ACHN (cell line): ENCODE measurements at regions not wholly inside any gene's neighbourhood (a gene's known extent, or its start where the extent isn't known, plus 50 kb on each side); places are given as distances from the start of the nearest gene placed in this dataset.
"Not testable (repeated sequence)": the region's sequence is repeated elsewhere in the genome, so short reads cannot be mapped to it uniquely, and the experiment has no call there.

Experiments used
- DNase-seq: peaks from one replicate; pipeline ENCODE4 v3.0.0-alpha.2; 2015
- in situ Hi-C: cut with HindIII; loops from 2 replicates; pipeline ENCODE4 v1.10.0; 2017; ENCODE audit warnings: low sequenced_read_pairs, low pct_ligation_motif_present, low pct_unique_long_range_greater_than_20kb

DNA sequence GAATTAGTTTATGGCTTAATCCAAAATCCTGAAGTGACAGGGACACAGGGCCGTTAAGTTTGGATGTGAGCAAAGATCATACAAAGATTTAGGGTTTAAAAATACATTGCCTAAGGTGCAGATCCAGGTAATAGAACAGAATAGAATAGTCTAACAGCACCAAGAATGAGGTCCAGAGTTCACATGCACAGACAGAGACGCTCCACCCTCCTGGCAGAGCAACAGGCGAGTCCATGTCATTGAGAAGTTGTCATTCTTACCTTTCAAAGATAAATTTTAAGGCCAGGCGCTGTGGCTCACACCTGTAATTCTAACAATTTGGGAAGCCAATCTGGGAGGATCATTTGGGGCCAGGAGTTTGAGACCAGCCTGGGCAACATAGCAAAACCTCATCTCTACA lies 209.1 kb upstream of the AUTS2 start:
- in situ Hi-C loops, result no loop called here
- DNase-seq, result no peak

DNA sequence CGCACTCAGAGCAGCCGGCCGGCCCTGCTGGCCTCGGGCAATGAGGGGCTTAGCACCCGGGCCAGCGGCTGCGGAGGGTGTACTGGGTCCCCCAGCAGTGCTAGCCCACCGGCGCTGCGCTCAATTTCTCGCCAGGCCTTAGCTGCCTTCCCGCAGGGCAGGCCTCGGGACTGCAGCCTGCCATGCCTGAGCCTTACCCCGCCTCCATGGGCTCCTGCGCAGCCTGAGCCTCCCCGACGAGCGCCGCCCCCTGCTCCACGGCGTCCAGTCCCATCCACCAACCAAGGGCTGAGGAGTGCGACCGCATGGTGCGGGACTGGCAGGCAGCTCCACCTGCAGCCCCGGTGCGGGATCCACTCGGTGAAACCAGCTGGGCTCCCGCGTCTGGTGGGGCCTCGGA lies 204.4 kb upstream of the AUTS2 start:
- in situ Hi-C loops, DNase-seq: not testable (repeated sequence)

DNA sequence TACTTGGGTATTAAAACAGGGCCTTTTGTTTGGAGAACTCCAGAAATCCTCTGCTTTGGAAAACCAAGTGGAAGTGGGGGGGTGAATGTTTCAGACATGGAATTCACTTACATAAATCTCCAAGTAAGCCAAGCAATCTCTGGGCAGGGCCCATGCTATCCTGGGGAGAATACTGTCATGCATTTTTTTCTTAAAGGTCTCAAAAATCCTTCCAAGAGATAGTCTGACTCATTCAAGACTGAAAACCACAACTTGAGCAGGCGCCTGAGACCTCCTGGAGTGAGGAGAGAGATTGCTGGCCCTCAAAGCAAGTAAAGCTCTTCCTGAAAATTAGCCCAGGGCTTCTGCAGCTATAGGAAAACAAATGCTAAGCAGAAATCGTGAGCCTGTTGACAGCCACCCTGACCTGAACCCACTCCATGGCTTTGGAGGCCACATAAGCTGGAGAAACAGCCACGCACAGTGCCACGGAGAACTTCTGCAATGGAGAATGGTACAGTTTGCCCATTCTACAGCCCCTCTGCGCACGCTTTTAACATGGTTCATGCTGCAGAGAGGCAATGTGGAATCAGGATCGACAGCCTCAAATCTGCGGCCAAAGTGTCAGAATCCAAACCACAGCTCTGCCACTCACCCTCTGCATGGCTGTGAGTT lies 203.1 kb upstream of the AUTS2 start:
- peak; percentile 42 for DNase-seq
- in situ Hi-C loops, result no loop called here

DNA sequence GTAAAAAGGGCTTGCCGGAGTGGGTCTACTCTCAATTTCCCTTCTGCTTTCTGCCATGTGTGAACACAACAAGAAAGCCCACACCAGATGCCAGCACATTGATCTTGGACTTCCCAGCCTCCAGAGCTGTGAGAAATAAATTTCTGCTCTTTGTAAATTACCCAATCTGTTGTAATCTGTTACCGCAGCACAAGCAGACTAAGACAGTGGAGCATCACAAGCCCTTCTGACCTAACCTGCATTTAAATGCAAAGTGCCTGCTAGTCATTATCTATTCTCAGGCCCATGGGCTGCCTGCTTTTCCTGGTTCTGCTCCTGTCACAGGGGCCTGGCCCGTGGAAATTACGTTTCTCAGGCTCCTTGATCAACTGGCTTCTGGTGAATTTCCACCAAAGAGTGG lies 199.3 kb upstream of the AUTS2 start:
- in situ Hi-C loops, result no loop called here
- DNase-seq, result no peak

DNA sequence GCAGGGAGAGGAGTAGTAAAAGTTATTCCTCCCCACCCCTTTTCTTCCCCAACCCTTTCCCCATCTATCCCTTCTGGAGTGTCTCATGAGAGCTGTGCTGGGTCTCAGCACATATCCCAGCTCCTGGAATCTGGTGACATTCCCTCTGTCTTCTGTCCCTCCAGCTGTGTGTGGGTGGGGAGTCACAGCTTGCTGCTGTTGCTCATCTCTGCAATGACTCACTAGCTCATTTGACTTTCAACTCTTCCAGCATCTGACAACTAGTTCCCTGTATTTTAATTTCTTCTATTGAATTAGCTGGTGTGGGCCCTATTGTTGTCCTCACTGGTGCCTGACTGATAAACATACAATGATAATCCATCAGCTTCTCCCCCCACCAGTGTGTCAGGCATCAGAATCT lies 198.9 kb upstream of the AUTS2 start:
- DNase-seq, result no peak
- in situ Hi-C loops, result no loop called here

DNA sequence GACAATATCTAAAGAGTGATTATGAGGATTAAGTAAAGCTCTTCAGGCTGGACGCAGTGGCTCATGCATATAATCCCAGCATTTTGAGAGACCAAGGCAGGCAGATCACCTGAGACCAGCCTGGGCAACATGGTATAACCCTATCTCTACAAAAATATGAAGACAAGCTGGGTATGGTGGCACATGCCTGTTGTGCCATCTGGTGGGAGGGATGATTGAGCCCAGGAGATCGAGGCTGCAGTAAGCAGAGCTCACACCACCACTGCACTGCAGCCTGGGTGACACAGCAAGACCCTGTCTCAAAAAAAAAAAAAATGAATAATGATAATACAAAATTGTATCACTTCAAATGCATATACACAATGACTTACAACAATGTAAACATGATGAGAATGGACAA lies 195.6 kb upstream of the AUTS2 start:
- DNase-seq, result no peak
- in situ Hi-C loops, result no loop called here

DNA sequence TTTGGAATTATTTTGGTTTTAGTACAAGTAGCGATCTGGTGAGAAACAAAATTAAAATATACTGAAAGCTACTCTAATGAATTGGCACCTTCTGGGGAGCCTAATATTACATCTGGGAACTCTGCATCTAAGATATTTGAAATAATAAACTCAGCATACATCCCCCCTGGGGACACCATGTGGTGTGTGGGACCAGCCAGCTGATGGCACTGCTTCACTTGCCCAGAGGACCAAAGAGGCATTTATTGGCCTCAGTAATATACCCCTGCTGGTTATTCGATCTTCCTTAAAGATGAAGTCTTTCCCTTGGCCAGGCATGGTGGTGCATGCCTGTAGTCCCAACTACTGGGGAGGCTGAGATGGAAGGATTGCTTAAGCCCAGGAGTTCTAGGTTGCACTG lies 195.1 kb upstream of the AUTS2 start:
- in situ Hi-C loops, result no loop called here
- DNase-seq, result no peak

DNA sequence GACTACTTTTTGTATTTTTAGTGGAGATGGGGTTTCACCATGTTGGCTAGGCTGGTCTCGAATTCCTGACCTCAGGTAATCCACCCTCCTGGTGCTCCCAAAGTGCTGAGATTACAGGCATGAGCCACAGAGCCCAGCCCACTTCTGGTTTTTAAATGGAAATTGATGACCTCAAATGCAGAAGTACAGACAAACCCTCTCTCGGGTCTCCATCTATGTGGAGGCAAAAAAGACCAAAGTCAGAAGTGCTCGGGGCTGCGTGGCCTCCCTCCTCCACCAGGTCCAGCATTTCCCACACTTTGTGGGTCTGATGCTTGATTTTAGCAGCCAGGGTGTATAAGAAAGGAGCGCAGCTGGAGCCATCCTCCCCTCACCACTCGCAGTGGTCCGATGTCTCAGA lies 187.3 kb upstream of the AUTS2 start:
- DNase-seq, result no peak
- in situ Hi-C loops, result no loop called here

DNA sequence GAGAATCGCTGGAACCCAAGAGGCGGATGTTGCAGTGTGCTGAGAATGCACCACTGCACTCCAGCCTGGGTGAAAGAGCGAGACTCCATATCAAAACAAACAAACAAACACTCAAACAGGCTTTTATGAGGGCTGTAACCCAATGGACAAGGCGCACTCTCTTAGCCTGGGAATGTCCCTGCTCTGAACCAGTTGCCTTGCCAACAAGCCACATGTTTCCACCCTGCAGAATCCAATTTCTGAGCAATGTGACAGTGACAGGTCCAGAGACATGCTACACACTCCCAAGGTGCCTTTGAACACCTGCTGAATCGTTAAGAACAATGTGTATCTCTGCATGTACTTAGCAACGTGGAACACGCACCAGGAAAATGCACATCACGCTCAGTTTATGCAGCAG lies 186.8 kb upstream of the AUTS2 start:
- in situ Hi-C loops, result no loop called here
- DNase-seq, result no peak

DNA sequence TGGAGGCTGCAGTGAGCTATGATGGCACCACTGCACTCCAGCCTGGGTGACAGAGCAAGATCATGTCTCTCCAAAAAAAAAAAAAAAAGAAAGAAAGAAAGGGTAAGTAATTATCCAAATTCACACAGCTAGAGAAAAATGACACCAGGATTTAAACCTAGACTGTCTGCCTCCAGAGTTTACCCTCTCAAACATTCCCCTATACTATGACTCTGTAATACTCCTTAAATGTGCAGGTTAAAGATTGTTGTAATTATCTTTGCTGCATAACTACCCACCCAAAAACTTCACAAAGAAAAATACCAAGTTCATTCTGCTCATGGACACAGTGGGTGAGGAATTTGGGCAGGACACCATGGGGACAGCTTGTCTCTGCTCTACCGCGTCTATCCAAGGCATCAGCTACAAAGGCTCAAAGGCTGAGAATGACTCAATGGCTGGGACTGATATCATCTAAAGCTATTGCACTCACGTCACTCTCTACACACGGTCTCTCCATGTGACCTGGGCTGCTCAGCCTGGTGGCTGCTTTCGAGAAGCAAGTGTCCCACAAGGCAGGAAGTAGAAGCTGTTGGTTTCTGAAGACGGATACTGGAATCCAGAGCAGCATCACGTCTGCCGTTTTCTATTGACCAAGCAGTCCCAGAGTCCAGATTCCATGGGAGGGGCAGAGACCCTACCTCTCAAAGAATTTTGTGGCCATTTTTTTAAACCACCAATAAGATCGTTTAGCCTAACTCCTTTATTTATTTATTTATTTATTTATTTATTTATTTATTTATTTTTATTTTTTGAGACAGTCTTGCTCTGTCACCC lies 185.7 kb upstream of the AUTS2 start:
- in situ Hi-C loops, result no loop called here
- DNase-seq, result no peak

DNA sequence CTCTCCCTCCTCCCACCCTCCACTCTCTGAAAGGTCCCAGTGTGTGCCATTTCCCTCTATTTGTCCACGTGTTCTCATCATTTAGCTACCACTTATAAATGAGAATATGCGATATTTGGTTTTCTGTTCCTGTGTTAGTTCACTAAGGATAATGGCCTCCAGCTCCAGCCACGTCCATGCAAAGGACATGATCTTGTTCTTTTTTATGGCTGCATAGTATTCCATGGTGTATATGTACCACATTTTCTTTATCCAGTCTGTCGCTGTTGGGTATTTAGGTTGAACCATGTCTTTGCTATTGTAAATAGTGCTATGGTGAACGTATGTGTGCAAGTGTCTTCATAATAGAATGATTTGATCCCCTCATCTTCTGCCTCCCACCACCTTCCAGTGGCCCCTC lies 183.7 kb upstream of the AUTS2 start:
- in situ Hi-C loops, result no loop called here
- no peak for DNase-seq

DNA sequence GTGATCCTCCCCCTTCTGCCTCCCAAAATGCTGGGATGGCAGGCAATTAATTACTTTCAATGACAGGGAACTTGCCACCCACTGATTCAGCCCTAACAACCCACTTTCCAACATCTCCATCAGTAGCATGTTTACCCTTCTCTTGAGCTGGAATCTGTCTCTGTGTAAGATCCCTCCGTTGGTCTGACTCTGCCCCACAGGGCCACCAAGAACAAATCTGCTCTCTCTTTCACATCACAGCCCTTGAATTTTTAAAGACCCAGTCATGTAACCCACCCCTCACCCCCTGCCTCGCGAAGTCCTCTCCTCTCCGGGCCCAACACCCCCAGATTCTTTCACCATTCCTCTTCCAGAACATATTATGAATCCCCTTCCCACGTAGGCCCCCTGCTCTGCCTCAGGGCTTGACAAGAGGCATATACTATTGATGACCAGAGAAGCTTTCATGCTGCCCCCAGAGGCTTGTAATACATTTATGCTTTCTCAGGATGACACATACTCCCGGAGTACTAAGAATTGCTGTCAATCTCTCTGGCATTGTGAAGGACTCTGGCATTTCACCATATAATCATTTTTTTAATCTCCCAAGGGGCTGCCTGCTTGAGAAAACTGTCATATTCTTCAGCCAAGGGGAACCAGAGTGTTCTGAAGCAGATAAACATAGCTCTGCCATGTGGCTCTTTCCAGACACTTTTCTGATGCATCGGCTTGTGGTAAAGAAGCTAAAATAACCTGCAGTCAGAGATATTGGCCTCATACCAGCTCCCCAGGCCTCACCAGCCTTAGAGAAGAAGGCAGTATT lies 179.2 kb upstream of the AUTS2 start:
- no peak for DNase-seq

DNA sequence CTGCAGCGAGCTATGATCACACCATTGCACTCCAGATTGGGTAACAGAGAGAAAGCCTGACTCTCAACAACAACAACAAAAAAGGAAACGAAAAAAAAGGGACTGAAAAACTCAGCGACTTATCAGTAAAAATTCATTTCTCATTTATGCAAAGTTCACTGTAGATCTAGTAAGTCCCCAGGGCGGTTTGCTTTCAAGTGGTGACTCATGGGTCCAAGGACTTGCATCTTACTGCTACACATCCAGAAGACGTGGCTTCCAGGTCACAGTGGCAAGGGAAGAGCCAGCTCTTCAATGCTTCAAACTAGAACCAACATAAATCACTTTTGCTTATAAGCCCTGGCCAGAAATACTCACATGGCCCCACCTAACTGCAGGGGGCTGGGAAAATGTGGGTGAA lies 178.3 kb upstream of the AUTS2 start:
- in situ Hi-C loops, result no loop called here
- DNase-seq, result no peak

More for the DNA sequence above, 179.2 kb upstream of the AUTS2 start:
- in situ Hi-C loops, result no loop called here

DNA sequence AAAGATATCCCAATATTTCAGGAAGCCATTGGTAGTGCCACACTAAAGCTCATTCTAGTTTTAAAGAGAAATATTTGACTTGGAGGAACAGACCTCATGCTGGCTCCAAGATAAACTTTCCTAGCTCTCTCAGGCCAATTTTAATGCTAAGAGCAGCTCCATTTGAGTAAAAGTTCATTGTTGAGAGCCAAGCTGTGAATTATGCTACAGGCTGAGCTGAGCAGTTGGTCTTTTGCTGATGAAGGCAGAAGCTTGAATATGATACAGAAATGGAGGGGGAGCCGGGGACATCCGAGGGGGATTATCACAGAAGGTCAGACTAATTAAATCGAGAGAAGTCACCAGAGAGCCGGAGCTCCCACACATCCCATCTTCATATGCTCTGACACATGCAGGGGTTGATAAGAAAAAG lies 175.7 kb upstream of the AUTS2 start:
- in situ Hi-C loops, result no loop called here
- no peak for DNase-seq

DNA sequence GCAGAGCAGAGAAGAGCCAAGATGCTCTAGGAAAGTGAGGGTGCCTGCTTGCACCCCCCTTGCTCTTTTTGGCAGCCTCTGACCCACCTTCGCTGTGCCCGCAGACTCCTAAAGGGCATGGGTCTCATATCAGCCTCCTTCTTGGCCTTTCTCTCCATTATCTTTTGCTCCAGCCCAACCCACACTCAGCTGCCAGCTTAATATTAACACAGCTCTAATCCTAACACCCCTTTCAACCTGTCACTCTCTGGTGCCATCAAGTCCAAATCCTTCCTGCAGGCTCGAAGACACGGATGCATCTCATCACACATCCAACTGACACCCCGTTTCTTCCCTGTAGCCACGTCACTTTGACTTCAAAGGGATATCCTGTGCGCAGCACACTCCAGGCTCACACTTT lies 171.6 kb upstream of the AUTS2 start:
- in situ Hi-C loops, result no loop called here
- no peak for DNase-seq

DNA sequence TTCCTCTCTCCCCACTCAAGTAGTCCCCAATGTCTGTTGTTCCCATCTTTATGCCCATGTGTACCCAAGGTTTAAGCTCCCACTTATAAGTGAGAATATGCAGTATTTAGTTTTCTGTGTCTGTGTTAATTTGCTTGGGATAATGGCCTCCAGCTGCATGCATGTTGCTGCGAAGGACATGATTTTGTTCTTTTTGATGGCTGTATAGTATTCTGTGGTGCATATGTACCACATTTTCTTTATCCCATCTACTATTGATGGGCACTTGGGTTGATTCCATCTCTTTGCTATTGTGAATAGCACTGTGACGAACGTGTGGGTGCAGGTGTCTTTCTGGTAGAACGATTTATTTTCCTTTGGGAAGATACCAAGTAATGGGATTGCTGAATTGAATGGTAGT lies 170.2 kb upstream of the AUTS2 start:
- in situ Hi-C loops, result no loop called here
- no peak for DNase-seq

DNA sequence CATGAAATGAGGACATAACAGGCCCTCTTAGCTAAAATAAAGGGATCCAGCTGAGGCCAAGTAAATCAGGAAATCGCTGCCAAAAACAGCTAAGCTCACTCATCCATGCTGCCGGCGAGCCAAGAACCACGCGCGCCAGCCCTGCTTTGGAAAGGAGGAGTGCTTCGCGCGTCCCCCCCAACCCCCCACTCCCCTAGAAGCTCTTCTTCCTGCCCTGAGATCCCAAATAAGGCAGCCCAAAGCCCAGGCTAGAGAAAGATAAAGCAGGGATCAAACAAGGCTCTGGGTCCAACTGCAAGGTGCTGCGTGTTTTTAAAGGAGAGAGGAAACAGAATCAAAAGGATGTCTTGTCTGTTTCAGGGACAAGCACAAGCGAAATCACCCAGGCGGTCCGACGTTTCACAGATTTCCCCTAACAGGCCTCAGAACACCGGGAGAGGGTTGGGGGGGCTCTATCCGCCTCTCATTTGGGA lies 168.3 kb upstream of the AUTS2 start:
- no peak for DNase-seq

DNA sequence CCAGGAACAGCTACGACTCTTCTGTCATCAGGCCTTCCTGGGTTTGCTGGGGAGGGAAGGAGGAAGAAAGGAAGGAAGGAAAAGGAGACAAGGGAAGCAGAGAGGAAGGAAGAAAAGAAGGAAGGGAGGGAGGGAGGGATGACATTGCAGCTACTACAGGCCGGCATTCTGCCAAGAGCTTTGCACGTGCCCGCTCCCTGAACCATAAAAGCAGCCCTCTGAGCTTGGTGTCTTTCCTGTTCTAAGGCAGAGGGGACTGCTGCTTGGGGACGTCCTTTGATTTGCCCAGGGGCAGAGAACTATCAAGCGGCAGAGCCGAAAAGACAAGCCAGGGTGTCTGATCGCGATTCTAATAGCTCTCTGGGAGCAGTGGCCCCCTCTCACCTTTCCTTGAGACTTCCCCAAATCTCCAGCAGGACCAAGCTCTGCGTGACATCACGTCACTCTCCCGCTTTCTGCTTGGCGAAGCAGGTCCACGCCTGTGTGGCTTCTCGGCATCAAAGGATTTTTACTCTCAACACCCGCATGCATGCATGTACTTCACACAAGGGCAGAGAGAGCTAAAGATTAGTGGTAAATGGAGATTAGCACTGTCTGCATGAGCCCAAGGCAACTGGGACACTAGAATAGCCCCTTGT lies 167.8 kb upstream of the AUTS2 start:
- DNase-seq, result no peak
- in situ Hi-C loops, result no loop called here

More for the DNA sequence above, 168.3 kb upstream of the AUTS2 start:
- in situ Hi-C loops, result no loop called here

DNA sequence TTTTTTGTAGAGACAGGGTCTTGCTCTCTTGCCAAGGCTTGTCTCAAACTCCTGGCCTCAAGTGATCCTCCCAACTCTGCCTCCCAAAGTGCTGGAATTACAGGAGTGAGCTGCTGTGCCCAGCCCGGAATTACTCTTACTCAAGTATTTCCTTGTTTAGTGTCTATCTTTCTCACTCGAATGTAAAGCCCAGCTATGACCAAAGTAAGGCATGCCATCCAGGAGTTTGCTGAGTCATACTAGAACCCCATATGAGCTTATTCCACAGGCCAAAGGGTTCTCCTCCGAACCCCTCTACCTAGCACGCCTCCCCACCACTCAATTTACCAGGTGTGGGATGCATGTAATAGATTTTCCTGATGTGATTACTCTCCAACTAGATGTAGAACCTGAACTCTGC lies 166.6 kb upstream of the AUTS2 start:
- in situ Hi-C loops, result no loop called here
- no peak for DNase-seq
